Kidney (tissue), 13 donors: ENCODE measurements at regions not wholly inside any gene's neighbourhood (a gene's known extent, or its start where the extent isn't known, plus 50 kb on each side); places are given as distances from the start of the nearest gene placed in this dataset.

Experiments used
- DNase-seq, 5 donors: peaks; one replicate each; pipeline ENCODE4 v3.0.0-alpha.2; 2013 to 2020
- FAIRE-seq: peaks from 2 replicates; lab custom pipeline; 2012; peaks lifted over from hg19 to GRCh38; lab: Jason Lieb, UNC
- H3K27ac ChIP-seq, 2 donors: one replicate each; pipeline ENCODE4 v1.7.0; 2013; ENCODE audit warnings: low read depth in 2 of 2, low read length in 2 of 2, inconsistent platforms in 1 of 2
- H3K27me3 ChIP-seq: one replicate; pipeline ENCODE4 v1.7.1; 2013; ENCODE audit warnings: low read length, inconsistent platforms; ENCODE audit not compliant: control insufficient read depth, insufficient read depth
- H3K36me3 ChIP-seq, 3 donors: one replicate each; pipeline versions ENCODE4 v1.7.0 to v1.7.1; 2013; ENCODE audit warnings: low read length in 3 of 3, control low read depth in 1 of 3, inconsistent platforms in 1 of 3; ENCODE audit not compliant: insufficient read depth in 3 of 3, control insufficient read depth in 2 of 3
- H3K4me1 ChIP-seq, 3 donors: one replicate each; pipeline versions ENCODE4 v1.7.0 to v1.7.1; 2013; ENCODE audit warnings: low read length in 3 of 3, inconsistent platforms in 1 of 3, low read depth in 1 of 3; ENCODE audit not compliant: control insufficient read depth in 2 of 3, insufficient read depth in 2 of 3
- H3K4me3 ChIP-seq, 3 donors: one replicate each; pipeline versions ENCODE4 v1.7.0 to v1.8.1; 2013; ENCODE audit warnings: low read length in 3 of 3, control low read depth in 1 of 3, inconsistent platforms in 1 of 3
- H3K9ac ChIP-seq, 3 donors: one replicate each; pipeline versions ENCODE4 v1.7.0 to v1.7.1; 2013; ENCODE audit warnings: low read length in 3 of 3, control low read depth in 1 of 3, inconsistent platforms in 1 of 3
- H3K9me3 ChIP-seq, 3 donors: one replicate each; pipeline versions ENCODE4 v1.7.0 to v1.7.1; 2013; ENCODE audit warnings: low read length in 3 of 3, control low read depth in 1 of 3, inconsistent platforms in 1 of 3; ENCODE audit not compliant: control insufficient read depth in 2 of 3, insufficient read depth in 1 of 3
- intact Hi-C: fragments of 100-400 bp; cut with DNase I; formaldehyde crosslinking; loops from one replicate; pipeline ENCODE4 v1.11.1; 2022
- TF ChIP-seq, protein P1 (sequence below): IDR thresholded peaks from 3 replicates; pipeline ENCODE4 v1.5.1; 2012; ENCODE audit warnings: mild to moderate bottlenecking, moderate library complexity, borderline replicate concordance; ENCODE audit not compliant: insufficient read depth; ENCODE audit errors: extremely low read depth
- donor health status: control.
- donor health status: control.
- donor health status: control.
- donor health status: control.
- donor health status: control.
- donor health status: DM: yes; HTN: yes; CAD: no.
- donor health status: Normal renal cell carcinoma (clear cell type).

GRCh38 chr16:79329166-79329521 lies 271.4 kb downstream of the MAF start:
- Histone ChIP-seq H3K9me3 (no peaks in the 10 kb centered on the region), H3K9ac (no peak overlapping the region), H3K36me3 (no peaks in the 10 kb centered on the region), H3K27me3 (no peaks in the 10 kb centered on the region), H3K4me3 (no peak overlapping the region), H3K27ac (no peak overlapping the region), H3K4me1 (no peaks in the 10 kb centered on the region)
- DNase-seq (no peak), FAIRE-seq (no peak)
- TF ChIP-seq, protein P1, sequence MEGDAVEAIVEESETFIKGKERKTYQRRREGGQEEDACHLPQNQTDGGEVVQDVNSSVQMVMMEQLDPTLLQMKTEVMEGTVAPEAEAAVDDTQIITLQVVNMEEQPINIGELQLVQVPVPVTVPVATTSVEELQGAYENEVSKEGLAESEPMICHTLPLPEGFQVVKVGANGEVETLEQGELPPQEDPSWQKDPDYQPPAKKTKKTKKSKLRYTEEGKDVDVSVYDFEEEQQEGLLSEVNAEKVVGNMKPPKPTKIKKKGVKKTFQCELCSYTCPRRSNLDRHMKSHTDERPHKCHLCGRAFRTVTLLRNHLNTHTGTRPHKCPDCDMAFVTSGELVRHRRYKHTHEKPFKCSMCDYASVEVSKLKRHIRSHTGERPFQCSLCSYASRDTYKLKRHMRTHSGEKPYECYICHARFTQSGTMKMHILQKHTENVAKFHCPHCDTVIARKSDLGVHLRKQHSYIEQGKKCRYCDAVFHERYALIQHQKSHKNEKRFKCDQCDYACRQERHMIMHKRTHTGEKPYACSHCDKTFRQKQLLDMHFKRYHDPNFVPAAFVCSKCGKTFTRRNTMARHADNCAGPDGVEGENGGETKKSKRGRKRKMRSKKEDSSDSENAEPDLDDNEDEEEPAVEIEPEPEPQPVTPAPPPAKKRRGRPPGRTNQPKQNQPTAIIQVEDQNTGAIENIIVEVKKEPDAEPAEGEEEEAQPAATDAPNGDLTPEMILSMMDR: no peak
- intact Hi-C loops: no loop called here

DNA sequence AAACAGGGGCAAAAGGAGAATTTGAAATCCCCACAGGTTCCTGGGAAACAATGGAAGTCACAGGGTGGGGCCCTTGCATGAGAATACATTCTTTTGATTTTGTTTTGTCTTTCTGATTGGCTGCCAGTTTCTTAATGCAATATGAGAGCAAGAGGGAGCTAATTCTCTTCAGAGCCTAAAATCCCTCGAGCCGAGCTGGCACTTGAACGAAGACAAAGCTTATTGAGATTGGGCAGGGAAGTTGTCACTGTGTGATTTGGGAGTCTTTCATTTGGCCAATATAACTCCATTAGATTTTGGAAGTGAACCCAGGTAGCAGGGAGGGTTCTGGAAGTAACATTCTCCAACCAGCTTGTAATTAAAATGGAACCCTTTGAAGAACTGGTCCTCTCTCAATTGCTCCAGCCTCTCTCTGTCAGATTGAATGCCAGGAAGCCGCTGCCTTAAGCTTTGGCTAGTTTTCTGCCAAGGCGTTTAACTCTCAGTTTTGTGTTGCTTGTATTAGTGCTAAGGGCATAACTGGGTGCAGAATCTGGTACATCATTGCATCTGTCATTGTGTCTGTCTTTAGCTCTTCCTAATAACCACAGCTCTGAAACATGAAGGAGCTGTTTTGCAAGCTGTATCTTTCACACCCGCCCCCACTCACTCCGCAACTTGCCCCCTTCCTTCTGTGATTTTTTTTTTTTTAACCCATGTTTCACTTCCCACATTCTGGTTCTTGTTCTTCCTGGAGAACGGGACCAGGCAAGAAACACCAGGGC lies 272.0 kb downstream of the MAF start:
- DNase-seq: peak in 2 of 5 donors; percentile 40
- Histone ChIP-seq H3K4me3 (no peak overlapping the region), H3K9ac (no peak overlapping the region), H3K4me1 (no peaks in the 10 kb centered on the region), H3K27me3 (no peaks in the 10 kb centered on the region), H3K27ac (no peak overlapping the region), H3K36me3 (no peaks in the 10 kb centered on the region), H3K9me3 (no peaks in the 10 kb centered on the region)
- no peak for FAIRE-seq
- TF ChIP-seq, protein P1: no peak
- intact Hi-C loops: no loop called here

GRCh38 chr16:79327836-79328235 lies 272.7 kb downstream of the MAF start:
- H3K27me3 ChIP-seq: no peaks in the 10 kb centered on the region
- no peak overlapping the region for H3K27ac ChIP-seq
- TF ChIP-seq, protein P1: no peak
- H3K4me1 ChIP-seq: no peaks in the 10 kb centered on the region
- intact Hi-C loops: no loop called here
- H3K9ac ChIP-seq: no peak overlapping the region
- FAIRE-seq (no peak), DNase-seq (no peak)
- H3K4me3 ChIP-seq: no peak overlapping the region
- H3K36me3 ChIP-seq: no peaks in the 10 kb centered on the region
- H3K9me3 ChIP-seq: no peaks in the 10 kb centered on the region
